ENCODE measurements at regions not wholly inside any gene's neighbourhood (a gene's known extent, or its start where the extent isn't known, plus 50 kb on each side); places are given as distances from the start of the nearest gene placed in this dataset.

DNA sequence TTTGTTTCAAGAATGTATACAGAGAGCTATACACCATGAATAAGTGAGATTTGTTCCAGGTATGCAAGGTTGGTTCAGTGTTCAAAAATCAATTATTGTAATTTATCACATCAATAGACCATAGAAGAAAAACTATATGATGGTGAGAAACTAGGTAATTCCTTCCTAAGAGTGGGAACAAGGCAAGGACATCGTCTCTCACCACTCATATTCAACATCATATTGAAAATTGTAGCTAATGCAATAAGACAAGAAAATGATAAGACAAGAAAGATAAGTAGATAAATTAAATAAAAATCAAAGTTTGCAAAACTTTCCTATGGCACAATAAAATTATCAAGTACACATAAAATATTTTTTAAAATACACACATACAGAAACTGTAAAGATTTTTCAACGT, 385.3 kb upstream of the COBL start:
- 90 to 95% methylated on average over 2 of the region's 2 CpGs for WGBS, 2 donors
- TF ChIP-seq, protein P1, sequence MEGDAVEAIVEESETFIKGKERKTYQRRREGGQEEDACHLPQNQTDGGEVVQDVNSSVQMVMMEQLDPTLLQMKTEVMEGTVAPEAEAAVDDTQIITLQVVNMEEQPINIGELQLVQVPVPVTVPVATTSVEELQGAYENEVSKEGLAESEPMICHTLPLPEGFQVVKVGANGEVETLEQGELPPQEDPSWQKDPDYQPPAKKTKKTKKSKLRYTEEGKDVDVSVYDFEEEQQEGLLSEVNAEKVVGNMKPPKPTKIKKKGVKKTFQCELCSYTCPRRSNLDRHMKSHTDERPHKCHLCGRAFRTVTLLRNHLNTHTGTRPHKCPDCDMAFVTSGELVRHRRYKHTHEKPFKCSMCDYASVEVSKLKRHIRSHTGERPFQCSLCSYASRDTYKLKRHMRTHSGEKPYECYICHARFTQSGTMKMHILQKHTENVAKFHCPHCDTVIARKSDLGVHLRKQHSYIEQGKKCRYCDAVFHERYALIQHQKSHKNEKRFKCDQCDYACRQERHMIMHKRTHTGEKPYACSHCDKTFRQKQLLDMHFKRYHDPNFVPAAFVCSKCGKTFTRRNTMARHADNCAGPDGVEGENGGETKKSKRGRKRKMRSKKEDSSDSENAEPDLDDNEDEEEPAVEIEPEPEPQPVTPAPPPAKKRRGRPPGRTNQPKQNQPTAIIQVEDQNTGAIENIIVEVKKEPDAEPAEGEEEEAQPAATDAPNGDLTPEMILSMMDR (IDR thresholded peaks at IDR 0.05): no peak
- no peak for TF ChIP-seq POLR2AphosphoS5 (IDR thresholded peaks at IDR 0.05)
- no peak for TF ChIP-seq POLR2A (IDR thresholded peaks at IDR 0.05)
- no peak for TF ChIP-seq EP300 (IDR thresholded peaks at IDR 0.05)
- no peaks in the 10 kb centered on the region for H3K4me1 ChIP-seq
- H3K27ac ChIP-seq: no peak overlapping the region
- peaks cover 0 to 3% (median 1%) of the 10 kb centered on the region in 4 donors for H3K9me3 ChIP-seq
- H3K27me3 ChIP-seq: no peaks in the 10 kb centered on the region
- no peak overlapping the region for H3K4me3 ChIP-seq
- intact Hi-C loops (cut with DNase I): no loop called here
- H3K36me3 ChIP-seq: no peaks in the 10 kb centered on the region
- DNase-seq: no peak

DNA sequence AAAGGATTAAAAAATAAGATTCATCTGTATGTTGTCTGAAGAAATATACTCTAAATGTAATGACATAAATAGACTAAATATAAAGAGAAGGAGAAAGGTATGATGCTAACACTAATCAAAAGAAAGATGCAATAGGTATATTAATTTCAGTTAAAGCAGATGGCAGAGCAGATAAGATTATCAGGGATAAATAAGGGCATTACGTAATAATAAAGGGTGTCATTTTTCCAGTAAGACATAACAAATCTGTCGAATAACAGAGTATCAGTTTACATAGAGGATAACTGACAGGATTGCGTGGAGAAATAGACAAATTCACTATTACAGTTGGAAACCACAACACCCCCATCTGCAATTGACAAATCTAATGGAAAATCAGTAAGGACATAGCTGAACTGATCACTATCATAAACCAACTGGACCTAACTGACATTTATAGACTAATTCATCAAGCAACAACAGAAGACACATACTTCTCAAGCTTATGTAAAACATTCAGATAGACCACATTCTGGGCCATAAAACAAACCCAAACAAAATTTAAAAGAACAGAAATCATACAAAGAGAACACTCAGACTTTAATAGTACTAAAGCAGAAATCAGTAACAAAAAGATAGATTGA, 384.1 kb upstream of the COBL start:
- Histone ChIP-seq H3K9me3 (peaks cover 0 to 3% (median 1%) of the 10 kb centered on the region in 4 donors), H3K4me1 (no peaks in the 10 kb centered on the region), H3K27ac (no peak overlapping the region), H3K4me3 (no peak overlapping the region), H3K36me3 (no peaks in the 10 kb centered on the region), H3K27me3 (no peaks in the 10 kb centered on the region)
- TF ChIP-seq POLR2AphosphoS5 (IDR thresholded peaks at IDR 0.05) (no peak), POLR2A (IDR thresholded peaks at IDR 0.05) (no peak), EP300 (IDR thresholded peaks at IDR 0.05) (no peak)
- TF ChIP-seq, protein P1 (IDR thresholded peaks at IDR 0.05): no peak
- WGBS, 2 donors: 64 to 94% methylated on average over 3 of the region's 3 CpGs
- DNase-seq: no peak
- intact Hi-C loops (cut with DNase I): no loop called here

DNA sequence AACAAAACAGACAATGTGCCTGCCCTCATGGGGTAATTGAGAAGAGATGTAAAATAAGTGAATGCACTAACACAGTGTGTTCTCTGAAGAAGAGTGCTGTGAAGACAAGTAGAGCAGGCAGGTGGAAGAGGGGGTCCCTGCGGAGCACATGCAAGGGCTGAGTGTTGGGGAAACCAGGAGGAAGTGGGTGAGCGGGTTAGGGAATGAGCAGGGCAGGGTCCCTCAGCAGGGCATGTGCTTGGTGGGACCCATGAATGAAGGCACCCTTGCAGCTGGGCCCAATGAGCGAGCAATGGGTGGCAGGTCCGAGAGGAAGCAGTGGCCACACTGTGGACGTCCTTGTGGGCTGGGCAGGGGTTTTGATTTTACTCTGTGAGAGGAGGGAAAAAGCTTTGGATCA, 376.6 kb upstream of the COBL start:
- intact Hi-C loops (cut with DNase I): no loop called here
- DNase-seq: no peak
- 87 to 94% methylated on average over 5 of the region's 5 CpGs for WGBS, 2 donors
- Histone ChIP-seq H3K36me3 (no peaks in the 10 kb centered on the region), H3K4me3 (no peak overlapping the region), H3K27ac (no peak overlapping the region), H3K4me1 (no peaks in the 10 kb centered on the region), H3K9me3 (no peaks in the 10 kb centered on the region), H3K27me3 (no peaks in the 10 kb centered on the region)
- no peak for TF ChIP-seq EP300 (IDR thresholded peaks at IDR 0.05)
- no peak for TF ChIP-seq POLR2A (IDR thresholded peaks at IDR 0.05)
- TF ChIP-seq, protein P1 (IDR thresholded peaks at IDR 0.05): no peak
- TF ChIP-seq POLR2AphosphoS5 (IDR thresholded peaks at IDR 0.05): no peak

DNA sequence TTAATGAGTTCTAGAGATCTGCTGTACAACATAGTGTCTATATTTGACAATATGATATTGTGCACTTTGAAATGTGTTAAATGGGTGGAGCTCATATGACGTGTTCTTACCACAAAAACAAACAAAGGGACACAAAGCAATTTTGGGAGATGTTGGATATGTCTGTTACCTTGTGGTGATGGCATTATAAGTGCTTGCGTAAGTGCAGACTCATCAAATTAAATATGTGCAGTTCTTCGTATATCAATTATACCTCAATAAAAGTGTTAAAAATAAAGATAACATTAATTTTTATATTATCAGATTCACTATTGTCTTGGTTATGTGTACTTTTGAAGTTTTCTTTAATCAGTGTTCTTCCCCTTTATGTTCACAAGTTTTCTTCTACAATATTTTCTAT, 372.9 kb upstream of the COBL start:
- 64 to 82% methylated on average over 3 of the region's 3 CpGs for WGBS, 2 donors
- no peaks in the 10 kb centered on the region for H3K9me3 ChIP-seq
- H3K27me3 ChIP-seq: no peaks in the 10 kb centered on the region
- no peaks in the 10 kb centered on the region for H3K4me1 ChIP-seq
- DNase-seq: no peak
- TF ChIP-seq EP300 (IDR thresholded peaks at IDR 0.05): no peak
- intact Hi-C loops (cut with DNase I): no loop called here
- no peak overlapping the region for H3K4me3 ChIP-seq
- H3K27ac ChIP-seq: no peak overlapping the region
- no peaks in the 10 kb centered on the region for H3K36me3 ChIP-seq

DNA sequence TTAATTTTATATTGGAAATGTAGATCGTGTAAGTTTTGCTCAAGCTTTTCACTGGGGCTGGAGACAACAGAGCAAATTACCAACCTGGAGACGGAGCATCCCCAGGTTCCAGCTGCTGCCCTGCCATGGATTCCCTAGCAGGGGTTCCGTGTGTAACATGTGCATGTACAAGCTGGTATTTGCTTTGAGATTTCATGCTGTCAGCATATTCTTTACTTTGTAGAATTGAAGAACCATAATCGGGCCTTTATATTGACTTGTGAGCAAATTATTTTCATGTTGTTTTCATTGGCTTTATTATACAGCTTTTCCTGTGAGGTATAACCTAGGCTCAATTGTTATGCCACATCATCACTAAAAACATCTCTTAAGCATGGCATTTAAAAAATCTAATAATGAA, 369.2 kb upstream of the COBL start:
- TF ChIP-seq EP300 (IDR thresholded peaks at IDR 0.05) (no peak), POLR2AphosphoS5 (IDR thresholded peaks at IDR 0.05) (no peak), POLR2A (IDR thresholded peaks at IDR 0.05) (no peak)
- TF ChIP-seq, protein P1 (IDR thresholded peaks at IDR 0.05): no peak
- intact Hi-C loops (cut with DNase I): no loop called here
- Histone ChIP-seq H3K4me1 (peaks cover 0 to 5% (median 0%) of the 10 kb centered on the region in 4 donors), H3K27ac (no peak overlapping the region), H3K27me3 (no peaks in the 10 kb centered on the region), H3K36me3 (no peaks in the 10 kb centered on the region), H3K4me3 (no peak overlapping the region), H3K9me3 (peaks cover 0 to 3% (median 0%) of the 10 kb centered on the region in 4 donors)
- DNase-seq: no peak
- 82 to 88% methylated on average over 4 of the region's 4 CpGs for WGBS, 2 donors

Measured in sigmoid colon (tissue), 6 donors.